Calu3 (cell line): ENCODE measurements at regions not wholly inside any gene's neighbourhood (a gene's known extent, or its start where the extent isn't known, plus 50 kb on each side); places are given as distances from the start of the nearest gene placed in this dataset.

Source experiments
- BruUV-seq: library from RNA; stranded (reverse); fragments of 400-500 nt; replicated peaks from 2 replicates; lab custom pipeline; 2021; lab: Mats Ljungman, UMichigan
- CTCF ChIA-PET: fragments of 300-600 bp; sonication (Branson Sonifier 250); formaldehyde crosslinking; loops from one replicate; lab custom pipeline; 2022; ENCODE audit warnings: antibody characterized with exemption; lab: Charles Lee
- DNase-seq: peaks from one replicate; pipeline ENCODE4 v3.0.0; 2022
- H3K27ac Mint-ChIP-seq: one replicate; pipeline ENCODE4 v1.8.0; 2022; ENCODE audit warnings: mixed read lengths; ENCODE audit not compliant: unreplicated experiment
- H3K27me3 Mint-ChIP-seq: one replicate; pipeline ENCODE4 v1.8.0; 2022; ENCODE audit warnings: mixed read lengths; ENCODE audit not compliant: unreplicated experiment
- H3K36me3 Mint-ChIP-seq: one replicate; pipeline ENCODE4 v1.8.0; 2022; ENCODE audit warnings: mild to moderate bottlenecking, moderate library complexity, mixed read lengths; ENCODE audit not compliant: insufficient read depth, unreplicated experiment
- H3K4me1 Mint-ChIP-seq: one replicate; pipeline ENCODE4 v1.8.0; 2022; ENCODE audit warnings: mild to moderate bottlenecking, low read depth, mixed read lengths; ENCODE audit not compliant: unreplicated experiment
- H3K4me3 Mint-ChIP-seq: one replicate; pipeline ENCODE4 v1.8.0; 2022; ENCODE audit warnings: mild to moderate bottlenecking, low read depth, moderate library complexity, mixed read lengths; ENCODE audit not compliant: unreplicated experiment
- H3K9me3 Mint-ChIP-seq: one replicate; pipeline ENCODE4 v1.8.0; 2022; ENCODE audit warnings: low read depth, mixed read lengths; ENCODE audit not compliant: unreplicated experiment
- intact Hi-C: fragments of 100-400 bp; cut with micrococcal nuclease; formaldehyde crosslinking; loops from one replicate; pipeline ENCODE4 v1.10.0; 2022; ENCODE audit not compliant: unreplicated experiment
- TF ChIP-seq, protein P1 (sequence below): fragments of 200-600 bp; IDR thresholded peaks from one replicate; pipeline ENCODE4 v1.8.0; 2022; ENCODE audit warnings: antibody characterized with exemption; ENCODE audit not compliant: unreplicated experiment

DNA sequence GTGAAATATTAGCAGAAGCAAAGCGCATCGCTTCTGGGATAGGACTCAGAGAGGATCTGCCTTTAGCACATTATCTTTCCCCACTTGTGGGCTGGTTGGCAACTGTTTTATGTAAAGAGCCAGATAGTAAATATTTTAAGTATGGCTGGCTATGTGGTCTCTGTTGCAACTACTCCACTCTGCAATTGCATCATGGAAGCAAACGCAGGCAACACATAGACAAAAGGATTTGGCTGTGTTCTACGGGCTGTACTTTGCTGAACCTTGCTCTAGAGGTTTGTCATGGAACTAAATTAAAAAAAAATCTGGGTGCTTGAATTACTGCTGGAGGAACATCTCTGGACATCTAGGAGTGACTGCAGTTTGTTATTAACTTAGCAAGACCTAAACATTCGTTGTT lies 307.8 kb upstream of the TPK1 start:
- no peak for DNase-seq
- TF ChIP-seq, protein P1, sequence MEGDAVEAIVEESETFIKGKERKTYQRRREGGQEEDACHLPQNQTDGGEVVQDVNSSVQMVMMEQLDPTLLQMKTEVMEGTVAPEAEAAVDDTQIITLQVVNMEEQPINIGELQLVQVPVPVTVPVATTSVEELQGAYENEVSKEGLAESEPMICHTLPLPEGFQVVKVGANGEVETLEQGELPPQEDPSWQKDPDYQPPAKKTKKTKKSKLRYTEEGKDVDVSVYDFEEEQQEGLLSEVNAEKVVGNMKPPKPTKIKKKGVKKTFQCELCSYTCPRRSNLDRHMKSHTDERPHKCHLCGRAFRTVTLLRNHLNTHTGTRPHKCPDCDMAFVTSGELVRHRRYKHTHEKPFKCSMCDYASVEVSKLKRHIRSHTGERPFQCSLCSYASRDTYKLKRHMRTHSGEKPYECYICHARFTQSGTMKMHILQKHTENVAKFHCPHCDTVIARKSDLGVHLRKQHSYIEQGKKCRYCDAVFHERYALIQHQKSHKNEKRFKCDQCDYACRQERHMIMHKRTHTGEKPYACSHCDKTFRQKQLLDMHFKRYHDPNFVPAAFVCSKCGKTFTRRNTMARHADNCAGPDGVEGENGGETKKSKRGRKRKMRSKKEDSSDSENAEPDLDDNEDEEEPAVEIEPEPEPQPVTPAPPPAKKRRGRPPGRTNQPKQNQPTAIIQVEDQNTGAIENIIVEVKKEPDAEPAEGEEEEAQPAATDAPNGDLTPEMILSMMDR: no peak
- Mint-ChIP-seq H3K27ac (no peak overlapping the region), H3K36me3 (no peaks in the 10 kb centered on the region), H3K4me3 (no peak overlapping the region), H3K9me3 (peaks cover 7% of the 10 kb centered on the region), H3K4me1 (no peaks in the 10 kb centered on the region), H3K27me3 (no peaks in the 10 kb centered on the region)
- no TSS peak for BruUV-seq
- intact Hi-C loops: no loop called here
- CTCF ChIA-PET: no interaction called here

DNA sequence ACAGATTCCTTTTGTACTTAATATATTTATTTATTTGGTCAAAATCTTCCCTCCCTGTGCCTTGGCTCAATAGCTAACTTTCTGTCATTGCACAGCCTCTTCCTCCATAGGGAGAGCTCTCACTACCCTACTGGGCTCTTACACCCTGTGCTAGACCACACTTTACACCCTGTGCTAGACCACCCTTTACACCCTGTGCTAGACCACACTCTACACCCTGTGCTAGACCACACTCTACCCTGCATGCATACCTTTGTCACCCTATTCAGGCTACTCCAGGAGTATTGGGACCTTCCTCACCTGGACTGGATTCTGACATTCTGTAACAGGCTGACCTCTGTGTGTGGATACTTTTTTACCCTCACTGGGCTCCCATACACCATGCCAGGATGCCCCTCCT lies 298.5 kb upstream of the TPK1 start:
- CTCF ChIA-PET: no interaction called here
- intact Hi-C loops: no loop called here
- BruUV-seq: no TSS peak
- Mint-ChIP-seq H3K27ac (no peak overlapping the region), H3K9me3 (peaks cover 13% of the 10 kb centered on the region), H3K36me3 (no peaks in the 10 kb centered on the region), H3K27me3 (no peaks in the 10 kb centered on the region), H3K4me3 (no peak overlapping the region), H3K4me1 (no peaks in the 10 kb centered on the region)
- DNase-seq: no peak
- TF ChIP-seq, protein P1: no peak

DNA sequence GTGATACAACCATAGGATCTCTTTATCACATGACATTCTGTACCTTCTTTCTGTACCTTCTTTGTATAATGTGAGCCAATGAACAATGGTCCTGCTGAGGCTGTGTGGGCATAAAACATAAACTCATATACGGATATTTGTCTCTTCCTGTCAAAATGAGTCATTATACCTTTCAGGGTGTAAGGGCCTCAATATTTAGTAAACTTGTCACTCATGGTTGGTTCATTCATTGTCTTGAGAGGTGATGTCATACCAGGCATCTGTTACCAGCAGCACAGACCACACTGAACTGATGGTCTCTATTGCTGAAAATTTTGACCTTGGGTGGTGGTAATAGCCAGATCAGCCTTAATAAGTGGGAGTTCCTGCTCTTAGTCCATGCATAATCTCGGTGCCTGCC lies 287.6 kb upstream of the TPK1 start:
- H3K36me3 Mint-ChIP-seq: no peaks in the 10 kb centered on the region
- no peak overlapping the region for H3K4me3 Mint-ChIP-seq
- no peak overlapping the region for H3K27ac Mint-ChIP-seq
- TF ChIP-seq, protein P1: no peak
- CTCF ChIA-PET: no interaction called here
- no TSS peak for BruUV-seq
- H3K4me1 Mint-ChIP-seq: no peaks in the 10 kb centered on the region
- no peak for DNase-seq
- H3K27me3 Mint-ChIP-seq: no peaks in the 10 kb centered on the region
- intact Hi-C loops: no loop called here
- peaks cover 18% of the 10 kb centered on the region for H3K9me3 Mint-ChIP-seq

DNA sequence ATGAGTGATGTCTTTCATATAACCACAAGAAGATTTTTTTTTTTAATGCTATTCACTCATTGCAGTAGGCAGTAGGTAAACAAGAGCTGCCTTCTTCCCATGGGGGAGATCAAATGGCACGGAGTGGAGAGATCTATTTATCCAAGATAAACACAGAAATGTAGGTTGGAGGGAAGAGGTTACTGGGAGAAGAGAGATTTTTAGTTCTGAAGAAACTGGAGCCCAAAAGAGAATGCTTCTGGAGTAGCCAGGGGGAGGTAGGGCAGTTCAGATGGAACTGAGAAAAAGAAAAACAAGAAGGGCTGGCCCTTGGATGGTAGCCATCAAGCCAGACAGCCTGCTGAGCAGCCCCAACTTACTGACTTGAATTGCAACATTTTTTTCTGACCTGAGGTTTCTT lies 270.1 kb upstream of the TPK1 start:
- Mint-ChIP-seq H3K27ac (no peak overlapping the region), H3K9me3 (peaks cover 10% of the 10 kb centered on the region), H3K27me3 (no peaks in the 10 kb centered on the region), H3K4me1 (no peaks in the 10 kb centered on the region), H3K36me3 (no peaks in the 10 kb centered on the region), H3K4me3 (no peak overlapping the region)
- intact Hi-C loops: no loop called here
- no TSS peak for BruUV-seq
- TF ChIP-seq, protein P1: no peak
- CTCF ChIA-PET: no interaction called here
- DNase-seq: no peak
